Left ventricle myocardium inferior (tissue), 1 donor: ENCODE measurements at regions not wholly inside any gene's neighbourhood (a gene's known extent, or its start where the extent isn't known, plus 50 kb on each side); places are given as distances from the start of the nearest gene placed in this dataset.

Experiments used
- DNase-seq: peaks from one replicate; pipeline ENCODE4 v3.0.0-alpha.2; 2020
- H3K27ac ChIP-seq: fragments of 200-600 bp; replicated peaks from 2 replicates; pipeline ENCODE4 v1.8.0; 2021
- H3K27me3 ChIP-seq: fragments of 200-600 bp; 2 replicates; pipeline ENCODE4 v1.8.0; 2021; ENCODE audit warnings: low read depth
- H3K36me3 ChIP-seq: fragments of 200-600 bp; 2 replicates; pipeline ENCODE4 v1.8.0; 2021
- H3K4me1 ChIP-seq: fragments of 200-600 bp; 2 replicates; pipeline ENCODE4 v1.8.0; 2021
- H3K4me3 ChIP-seq: fragments of 200-600 bp; 2 replicates; pipeline ENCODE4 v1.8.0; 2021; ENCODE audit warnings: mild to moderate bottlenecking, moderate library complexity
- H3K9me3 ChIP-seq: fragments of 200-600 bp; replicated peaks from 2 replicates; pipeline ENCODE4 v1.8.0; 2021
- CTCF ChIP-seq: fragments of 200-600 bp; IDR thresholded peaks from 2 replicates; pipeline ENCODE4 v1.8.0; 2021; ENCODE audit warnings: antibody characterized with exemption, mild to moderate bottlenecking, borderline replicate concordance
- intact Hi-C: fragments of 100-400 bp; cut with micrococcal nuclease; formaldehyde crosslinking; loops from one replicate; pipeline ENCODE4 v1.11.0; 2022
- donor health status: DM: no; HTN: yes; CAD: no; lungs with severe emphysema.

GRCh38 chr3:4897765-4898453 is 81.3 kb upstream of the BHLHE40 start:
- Histone ChIP-seq H3K9me3 (no peaks in the 10 kb centered on the region), H3K4me3 (no peak overlapping the region), H3K27ac (peak overlapping the region; percentile 12), H3K36me3 (no peaks in the 10 kb centered on the region), H3K27me3 (no peaks in the 10 kb centered on the region), H3K4me1 (peaks cover 4% of the 10 kb centered on the region)
- intact Hi-C loops, result no loop called here
- no peak for DNase-seq
- no peak for TF ChIP-seq CTCF

- H3K4me3 ChIP-seq, result no peak overlapping the region
- no peak for TF ChIP-seq CTCF
- DNase-seq, result no peak
- H3K27me3 ChIP-seq, result no peaks in the 10 kb centered on the region
- H3K9me3 ChIP-seq, result no peaks in the 10 kb centered on the region
- intact Hi-C loops, result no loop called here
- no peaks in the 10 kb centered on the region for H3K36me3 ChIP-seq
- H3K4me1 ChIP-seq, result peaks cover 4% of the 10 kb centered on the region
- H3K27ac ChIP-seq, result peak overlapping the region; percentile 12
Observed at GRCh38 chr3:4898454-4899313, 80.6 kb upstream of the BHLHE40 start.

GRCh38 chr3:4899710-4900109 is 79.5 kb upstream of the BHLHE40 start:
- no peak overlapping the region for H3K27ac ChIP-seq
- no peaks in the 10 kb centered on the region for H3K27me3 ChIP-seq
- no peak for TF ChIP-seq CTCF
- H3K4me3 ChIP-seq, result no peak overlapping the region
- no peaks in the 10 kb centered on the region for H3K36me3 ChIP-seq
- peaks cover 4% of the 10 kb centered on the region for H3K4me1 ChIP-seq
- intact Hi-C loops, result no loop called here
- no peaks in the 10 kb centered on the region for H3K9me3 ChIP-seq
- DNase-seq, result no peak

GRCh38 chr3:4900298-4900697 is 78.9 kb upstream of the BHLHE40 start:
- H3K4me1 ChIP-seq, result peaks cover 4% of the 10 kb centered on the region
- no peaks in the 10 kb centered on the region for H3K9me3 ChIP-seq
- TF ChIP-seq CTCF, result no peak
- H3K27ac ChIP-seq, result no peak overlapping the region
- H3K4me3 ChIP-seq, result no peak overlapping the region
- intact Hi-C loops, result no loop called here
- no peak for DNase-seq
- no peaks in the 10 kb centered on the region for H3K27me3 ChIP-seq
- no peaks in the 10 kb centered on the region for H3K36me3 ChIP-seq

GRCh38 chr3:4904811-4905695 is 74.2 kb upstream of the BHLHE40 start:
- H3K4me3 ChIP-seq, result no peak overlapping the region
- H3K27me3 ChIP-seq, result no peaks in the 10 kb centered on the region
- no peaks in the 10 kb centered on the region for H3K9me3 ChIP-seq
- no peak for TF ChIP-seq CTCF
- H3K4me1 ChIP-seq, result peaks cover 4% of the 10 kb centered on the region
- DNase-seq, result no peak
- H3K27ac ChIP-seq, result no peak overlapping the region
- no peaks in the 10 kb centered on the region for H3K36me3 ChIP-seq
- intact Hi-C loops, result no loop called here
